Endodermal cell (in vitro differentiated cells): ENCODE measurements at regions not wholly inside any gene's neighbourhood (a gene's known extent, or its start where the extent isn't known, plus 50 kb on each side); places are given as distances from the start of the nearest gene placed in this dataset.
"Not testable (repeated sequence)": the region's sequence is repeated elsewhere in the genome, so short reads cannot be mapped to it uniquely, and the experiment has no call there.

Experiments used
- DNase-seq: peaks from one replicate; pipeline ENCODE4 v3.0.0-alpha.2; 2017
- H3K27ac ChIP-seq: 2 replicates; pipeline ENCODE4 v1.5.1; 2013; ENCODE audit warnings: mild to moderate bottlenecking, low read depth, low read length, moderate library complexity
- H3K27me3 ChIP-seq: 2 replicates; pipeline ENCODE4 v1.6.1; 2013; ENCODE audit warnings: mild to moderate bottlenecking, low read length, moderate library complexity; ENCODE audit not compliant: insufficient read depth, control insufficient read depth, poor library complexity, severe bottlenecking
- H3K36me3 ChIP-seq: 2 replicates; pipeline ENCODE4 v1.7.0; 2013; ENCODE audit warnings: mild to moderate bottlenecking, low read length, moderate library complexity; ENCODE audit not compliant: control insufficient read depth, insufficient read depth
- H3K4me1 ChIP-seq: one replicate; pipeline ENCODE4 v1.7.0; 2013; ENCODE audit warnings: low read length; ENCODE audit not compliant: control insufficient read depth, insufficient read depth
- H3K4me3 ChIP-seq: 2 replicates; pipeline ENCODE4 v1.5.1; 2013; ENCODE audit warnings: mild to moderate bottlenecking, low read length, moderate library complexity
- H3K9ac ChIP-seq: 2 replicates; pipeline ENCODE4 v1.6.1; 2013; ENCODE audit warnings: mild to moderate bottlenecking, low read length, moderate library complexity; ENCODE audit not compliant: poor library complexity, severe bottlenecking; ENCODE audit errors: extremely low read depth
- H3K9me3 ChIP-seq: 2 replicates; pipeline ENCODE4 v1.6.1; 2013; ENCODE audit warnings: mild to moderate bottlenecking, low read length, moderate library complexity; ENCODE audit not compliant: control insufficient read depth
- H3K27ac Mint-ChIP-seq: 2 replicates; pipeline ENCODE4 v1.8.0; 2020; ENCODE audit warnings: mixed read lengths
- H3K27me3 Mint-ChIP-seq: 2 replicates; pipeline ENCODE4 v1.8.0; 2021; ENCODE audit warnings: mild to moderate bottlenecking, mixed read lengths; ENCODE audit not compliant: insufficient read depth
- H3K36me3 Mint-ChIP-seq: 2 replicates; pipeline ENCODE4 v1.8.0; 2020; ENCODE audit warnings: low read depth, mixed read lengths
- H3K4me1 Mint-ChIP-seq: 2 replicates; pipeline ENCODE4 v1.8.0; 2020; ENCODE audit warnings: mixed read lengths
- H3K4me3 Mint-ChIP-seq: 2 replicates; pipeline ENCODE4 v1.8.0; 2020; ENCODE audit warnings: mild to moderate bottlenecking, moderate library complexity, mixed read lengths
- H3K9me3 Mint-ChIP-seq: 2 replicates; pipeline ENCODE4 v1.8.0; 2020; ENCODE audit warnings: mild to moderate bottlenecking, mixed read lengths
- CTCF ChIP-seq: fragments of 200-600 bp; sonication (generic); conservative IDR thresholded peaks from 2 replicates; pipeline ENCODE4 v1.5.0; 2021; ENCODE audit warnings: antibody characterized with exemption, mild to moderate bottlenecking
- WGBS, 2 experiments: methylation state at CpG; one replicate each; pipeline versions ENCODE4 v1.1.5 to v1.1.7; 2013; ENCODE audit warnings: missing lambda C conversion rate in 2 of 2, mixed read lengths in 1 of 2; ENCODE audit not compliant: insufficient coverage in 1 of 2, insufficient read length in 1 of 2; 5-methylcytosine and 5-hydroxymethylcytosine counted together

GRCh38 chr6:126888727-126889725 lies 229.4 kb upstream of the RSPO3 start:
- Mint-ChIP-seq H3K27me3 (no peaks in the 10 kb centered on the region), H3K36me3 (peaks cover 6% of the 10 kb centered on the region), H3K4me3 (no peak overlapping the region), H3K27ac (peak overlapping the region; percentile 81), H3K4me1 (peaks cover 41% of the 10 kb centered on the region), H3K9me3 (peaks cover 22% of the 10 kb centered on the region)
- no peak for DNase-seq
- Histone ChIP-seq H3K9ac (no peak overlapping the region), H3K36me3 (no peaks in the 10 kb centered on the region), H3K4me1 (peaks cover 14% of the 10 kb centered on the region), H3K27me3 (no peaks in the 10 kb centered on the region), H3K4me3 (no peak overlapping the region), H3K9me3 (peaks cover 19% of the 10 kb centered on the region), H3K27ac (no peak overlapping the region)
- WGBS, 2 experiments = 68 to 93% methylated on average over 2 to 4 of the region's 5 CpGs
- no peak for TF ChIP-seq CTCF

GRCh38 chr6:126890055-126890454 lies 228.4 kb upstream of the RSPO3 start:
- Histone ChIP-seq H3K36me3 (no peaks in the 10 kb centered on the region), H3K4me3 (no peak overlapping the region), H3K27me3 (no peaks in the 10 kb centered on the region), H3K4me1 (peaks cover 14% of the 10 kb centered on the region), H3K9me3 (peaks cover 19% of the 10 kb centered on the region), H3K9ac (no peak overlapping the region), H3K27ac (no peak overlapping the region)
- peaks cover 6% of the 10 kb centered on the region for H3K36me3 Mint-ChIP-seq
- TF ChIP-seq CTCF = no peak
- DNase-seq = no peak
- peaks cover 22% of the 10 kb centered on the region for H3K9me3 Mint-ChIP-seq
- H3K4me3 Mint-ChIP-seq = no peak overlapping the region
- H3K27me3 Mint-ChIP-seq = no peaks in the 10 kb centered on the region
- H3K27ac Mint-ChIP-seq = no peak overlapping the region
- peaks cover 41% of the 10 kb centered on the region for H3K4me1 Mint-ChIP-seq
- WGBS, 2 experiments = 81 to 95% methylated on average over 2 of the region's 2 CpGs

GRCh38 chr6:126891158-126891557 lies 227.3 kb upstream of the RSPO3 start:
- H3K4me3 ChIP-seq = no peak overlapping the region
- H3K27me3 Mint-ChIP-seq = no peaks in the 10 kb centered on the region
- no peak overlapping the region for H3K27ac ChIP-seq
- WGBS, 2 experiments = 100% methylated on average over 1 of the region's 1 CpG; no CpG with 5 or more reads in 1 of the 2 experiments
- H3K36me3 ChIP-seq = no peaks in the 10 kb centered on the region
- H3K9ac ChIP-seq = no peak overlapping the region
- no peak overlapping the region for H3K27ac Mint-ChIP-seq
- no peak for DNase-seq
- H3K4me1 ChIP-seq = peaks cover 10% of the 10 kb centered on the region
- peaks cover 6% of the 10 kb centered on the region for H3K36me3 Mint-ChIP-seq
- H3K27me3 ChIP-seq = no peaks in the 10 kb centered on the region
- H3K4me3 Mint-ChIP-seq = no peak overlapping the region
- peaks cover 19% of the 10 kb centered on the region for H3K9me3 ChIP-seq
- H3K9me3 Mint-ChIP-seq = peaks cover 22% of the 10 kb centered on the region
- TF ChIP-seq CTCF = no peak
- peaks cover 37% of the 10 kb centered on the region for H3K4me1 Mint-ChIP-seq

GRCh38 chr6:126892869-126893268 lies 225.6 kb upstream of the RSPO3 start:
- DNase-seq, H3K27ac ChIP-seq, H3K36me3 Mint-ChIP-seq, H3K4me3 ChIP-seq, H3K27me3 ChIP-seq, H3K36me3 ChIP-seq, H3K4me3 Mint-ChIP-seq, H3K27ac Mint-ChIP-seq, H3K4me1 ChIP-seq, H3K9ac ChIP-seq, H3K27me3 Mint-ChIP-seq: not testable (repeated sequence)
- peaks cover 19% of the 10 kb centered on the region for H3K9me3 ChIP-seq
- H3K9me3 Mint-ChIP-seq = peaks cover 22% of the 10 kb centered on the region
- WGBS, 2 experiments = 84 to 93% methylated on average over 2 to 5 of the region's 5 CpGs
- peaks cover 23% of the 10 kb centered on the region for H3K4me1 Mint-ChIP-seq
